SH-SY5Y (cell line): ENCODE measurements at regions not wholly inside any gene's neighbourhood (a gene's known extent, or its start where the extent isn't known, plus 50 kb on each side); places are given as distances from the start of the nearest gene placed in this dataset.

Experiments
- GATA2 ChIP-seq: IDR thresholded peaks from 2 replicates; pipeline ENCODE4 v1.6.1; 2011; ENCODE audit warnings: mild to moderate bottlenecking, low read depth, low read length
- GATA3 ChIP-seq: IDR thresholded peaks from 2 replicates; pipeline ENCODE4 v1.6.1; 2011; ENCODE audit warnings: low read depth, mild to moderate bottlenecking, low read length, moderate library complexity

- TF ChIP-seq GATA2 (no peak), GATA3 (no peak)
Observed at GRCh38 chr18:7290077-7290476, 59.2 kb downstream of the LRRC30 start.
